ACC112 (cell line): ENCODE measurements at regions not wholly inside any gene's neighbourhood (a gene's known extent, or its start where the extent isn't known, plus 50 kb on each side); places are given as distances from the start of the nearest gene placed in this dataset.

Experiments used
- H2AFZ ChIP-seq: fragments of 200-600 bp; sonication (generic); one replicate; pipeline ENCODE4 v1.6.0; 2017; ENCODE audit warnings: antibody characterized with exemption, low read length; ENCODE audit not compliant: unreplicated experiment
- H3K27ac ChIP-seq: fragments of 200-600 bp; sonication (generic); 2 replicates; pipeline ENCODE4 v1.5.1; 2014; ENCODE audit warnings: low read depth, mild to moderate bottlenecking, antibody characterized with exemption, low read length, moderate library complexity
- H3K27me3 ChIP-seq: fragments of 200-600 bp; sonication (generic); 2 replicates; pipeline ENCODE4 v1.6.1; 2014; ENCODE audit warnings: mild to moderate bottlenecking, antibody characterized with exemption, low read length, moderate library complexity, mixed read lengths; ENCODE audit not compliant: insufficient read depth
- H3K36me3 ChIP-seq: fragments of 200-600 bp; sonication (generic); 2 replicates; pipeline ENCODE4 v1.6.1; 2016; ENCODE audit warnings: mild to moderate bottlenecking, antibody characterized with exemption, low read length, moderate library complexity, mixed read lengths; ENCODE audit not compliant: insufficient read depth
- H3K4me1 ChIP-seq: fragments of 200-600 bp; sonication (generic); one replicate; pipeline ENCODE4 v1.6.1; 2016; ENCODE audit warnings: low read length, mixed read lengths; ENCODE audit not compliant: insufficient read depth, unreplicated experiment, control insufficient read depth
- H3K4me3 ChIP-seq: fragments of 200-600 bp; sonication (generic); 2 replicates; pipeline ENCODE4 v1.5.1; 2014; ENCODE audit warnings: mild to moderate bottlenecking, low read depth, low read length
- H3K79me2 ChIP-seq: fragments of 200-600 bp; sonication (generic); one replicate; pipeline ENCODE4 v1.6.0; 2016; ENCODE audit warnings: low read length; ENCODE audit not compliant: control insufficient read depth, unreplicated experiment, insufficient read depth

DNA sequence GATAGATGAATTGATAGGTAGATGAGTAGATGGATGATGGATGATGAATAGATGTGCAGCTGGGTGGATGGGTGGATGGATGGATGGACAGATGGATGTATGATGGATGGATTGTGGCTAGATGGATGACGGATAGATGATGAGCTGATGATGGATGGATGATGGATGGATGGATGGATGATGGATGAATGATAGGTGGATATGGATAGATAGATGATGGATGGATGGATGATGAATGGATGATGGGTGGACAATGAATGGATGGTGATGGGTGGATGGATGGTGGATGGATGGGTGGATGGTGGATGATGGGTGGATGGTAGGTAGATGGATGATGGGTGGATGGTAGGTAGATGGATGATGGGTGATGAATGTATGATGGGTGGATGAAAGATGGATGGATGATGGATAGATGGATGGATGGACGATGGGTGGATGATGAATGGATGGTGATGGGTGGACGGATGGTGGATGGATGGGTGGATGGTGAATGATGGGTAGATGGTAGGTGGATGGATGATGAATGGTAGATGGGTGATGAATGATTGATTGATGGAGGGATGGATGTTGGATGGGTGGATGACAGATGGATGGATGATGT, 1261.7 kb downstream of the BRD1 start:
- no peaks in the 10 kb centered on the region for H3K27me3 ChIP-seq
- no peaks in the 10 kb centered on the region for H3K79me2 ChIP-seq
- no peaks in the 10 kb centered on the region for H3K4me1 ChIP-seq
- no peak overlapping the region for H3K27ac ChIP-seq
- no peak overlapping the region for H3K4me3 ChIP-seq
- no peak overlapping the region for H2AFZ ChIP-seq
- no peaks in the 10 kb centered on the region for H3K36me3 ChIP-seq

DNA sequence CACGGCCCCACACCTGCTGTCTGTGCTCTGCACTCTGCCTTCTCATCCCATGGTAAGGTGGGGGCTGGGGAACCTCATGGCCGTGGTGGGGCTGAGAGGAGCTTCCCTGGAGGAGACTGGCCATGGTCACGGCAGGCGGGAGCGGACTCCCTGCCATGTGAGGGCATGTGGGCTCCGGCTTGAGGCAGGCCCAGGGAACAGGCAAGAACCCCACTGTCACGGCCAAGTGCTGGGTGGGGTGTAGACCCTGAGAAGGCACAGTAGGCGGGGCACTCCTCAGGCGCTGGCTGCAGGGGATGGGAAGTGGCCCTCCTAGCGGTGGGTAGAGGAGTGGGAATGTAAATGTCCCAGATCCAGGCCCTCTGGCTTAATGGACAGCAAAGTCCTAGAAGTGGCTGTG, 1262.7 kb downstream of the BRD1 start:
- Histone ChIP-seq H2AFZ (no peak overlapping the region), H3K4me3 (no peak overlapping the region), H3K79me2 (no peaks in the 10 kb centered on the region), H3K4me1 (no peaks in the 10 kb centered on the region), H3K27me3 (no peaks in the 10 kb centered on the region), H3K27ac (no peak overlapping the region), H3K36me3 (no peaks in the 10 kb centered on the region)

DNA sequence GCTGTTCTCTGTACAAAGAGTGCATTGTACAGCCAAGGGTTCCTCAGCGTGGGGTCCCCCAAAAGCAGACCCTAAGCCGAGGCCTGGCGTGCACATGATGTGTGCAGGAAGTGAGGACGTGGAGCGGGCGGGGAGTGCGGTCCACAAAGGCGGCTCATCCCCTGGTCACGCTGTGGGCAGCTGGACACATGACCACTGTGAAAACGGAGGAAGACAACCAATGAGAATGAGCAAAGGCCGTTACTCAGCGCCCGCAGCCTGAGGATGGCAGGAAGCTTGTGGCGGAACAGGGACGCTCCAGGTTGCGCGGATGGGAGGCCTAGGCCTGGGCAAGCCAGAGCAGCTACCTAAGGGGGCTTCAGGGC, 1263.7 kb downstream of the BRD1 start:
- no peak overlapping the region for H3K27ac ChIP-seq
- no peaks in the 10 kb centered on the region for H3K79me2 ChIP-seq
- H3K4me1 ChIP-seq: no peaks in the 10 kb centered on the region
- no peak overlapping the region for H3K4me3 ChIP-seq
- no peak overlapping the region for H2AFZ ChIP-seq
- no peaks in the 10 kb centered on the region for H3K36me3 ChIP-seq
- H3K27me3 ChIP-seq: no peaks in the 10 kb centered on the region

DNA sequence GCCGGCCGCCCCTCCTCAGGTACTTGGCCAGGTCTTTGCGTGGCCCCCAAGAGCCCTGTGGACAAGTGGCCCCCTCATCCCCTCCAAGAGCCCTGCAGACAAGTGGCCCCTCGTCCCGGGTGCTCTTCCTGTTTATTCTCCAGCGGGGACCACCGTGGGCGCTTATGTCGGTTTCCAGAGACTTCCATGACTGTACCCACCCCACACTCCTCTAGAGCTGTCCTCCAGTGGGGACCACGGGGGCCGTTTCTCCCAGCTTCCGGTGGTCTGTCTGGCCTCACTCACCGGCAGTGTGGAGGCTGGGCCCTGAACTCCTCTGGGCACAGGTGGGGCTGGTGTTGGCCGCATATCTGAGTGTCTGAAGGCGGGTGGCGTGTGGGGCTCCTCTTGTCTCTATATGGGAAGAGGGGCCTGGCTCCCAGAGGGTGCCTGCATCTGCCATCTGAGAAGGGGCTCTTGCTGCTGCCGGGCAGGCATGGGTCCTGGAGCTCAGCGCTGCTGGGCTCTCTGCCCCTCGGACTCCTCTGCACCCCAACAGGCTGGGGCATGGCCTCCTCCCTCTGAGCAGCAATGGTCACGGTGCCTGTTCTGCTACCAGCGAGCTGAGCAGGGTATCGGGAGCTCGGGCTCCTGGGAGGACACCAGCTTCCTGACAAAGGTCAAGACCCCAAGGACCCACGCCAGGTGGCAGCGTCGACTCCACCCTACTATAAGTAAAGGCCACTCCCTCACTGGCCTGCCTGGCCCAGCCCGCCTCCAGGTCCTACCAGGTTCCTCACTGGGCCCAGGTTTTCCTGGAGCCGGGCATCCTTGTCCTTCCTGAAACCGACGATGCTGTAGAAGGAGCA, 1264.3 kb downstream of the BRD1 start:
- H3K79me2 ChIP-seq: no peaks in the 10 kb centered on the region
- H3K4me1 ChIP-seq: no peaks in the 10 kb centered on the region
- no peaks in the 10 kb centered on the region for H3K36me3 ChIP-seq
- H3K27ac ChIP-seq: no peak overlapping the region
- no peak overlapping the region for H2AFZ ChIP-seq
- H3K4me3 ChIP-seq: no peak overlapping the region
- no peaks in the 10 kb centered on the region for H3K27me3 ChIP-seq

DNA sequence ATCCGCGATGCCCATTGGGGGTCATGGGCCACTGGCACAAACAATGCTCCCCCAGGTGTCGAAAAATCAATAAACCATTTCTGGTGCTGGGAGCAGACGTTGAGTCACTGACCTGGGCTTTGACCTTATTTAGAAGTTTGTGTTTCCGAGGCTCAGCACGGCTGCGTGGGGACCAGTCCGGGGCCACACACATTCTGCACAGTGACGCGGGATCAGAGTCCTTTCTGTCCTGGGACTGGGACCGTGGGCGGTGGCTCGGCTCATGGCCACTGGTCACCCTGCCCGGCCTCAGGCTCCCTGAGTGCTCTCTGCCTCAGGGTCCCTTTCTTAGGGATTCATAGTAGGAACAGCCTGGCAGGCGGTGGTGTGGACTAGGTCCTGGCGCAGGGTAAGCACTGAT, 1266.0 kb downstream of the BRD1 start:
- H3K79me2 ChIP-seq: no peaks in the 10 kb centered on the region
- no peaks in the 10 kb centered on the region for H3K27me3 ChIP-seq
- no peak overlapping the region for H2AFZ ChIP-seq
- no peak overlapping the region for H3K27ac ChIP-seq
- no peak overlapping the region for H3K4me3 ChIP-seq
- H3K36me3 ChIP-seq: no peaks in the 10 kb centered on the region
- no peaks in the 10 kb centered on the region for H3K4me1 ChIP-seq

DNA sequence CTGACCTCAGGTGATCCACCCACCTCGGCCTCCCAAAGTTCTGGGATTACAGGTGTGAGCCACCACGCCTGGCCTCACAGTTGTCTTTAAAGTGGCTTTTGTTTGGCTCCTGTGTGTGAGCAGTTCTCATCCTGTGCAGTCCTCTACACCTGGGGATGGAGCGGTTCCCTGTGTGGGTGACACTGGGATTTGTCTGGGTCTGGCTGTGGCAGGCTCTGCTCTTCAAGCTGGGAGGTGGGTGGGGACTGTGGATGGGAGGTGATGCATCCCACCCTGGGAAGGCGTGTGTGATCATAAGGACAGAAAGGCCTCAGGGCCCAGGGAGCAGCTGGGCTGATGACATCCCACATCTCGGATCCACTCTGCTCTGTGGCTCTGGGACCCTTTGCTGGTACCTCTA, 1266.8 kb downstream of the BRD1 start:
- H2AFZ ChIP-seq: no peak overlapping the region
- no peaks in the 10 kb centered on the region for H3K27me3 ChIP-seq
- no peak overlapping the region for H3K4me3 ChIP-seq
- H3K4me1 ChIP-seq: no peaks in the 10 kb centered on the region
- H3K27ac ChIP-seq: no peak overlapping the region
- H3K36me3 ChIP-seq: no peaks in the 10 kb centered on the region
- no peaks in the 10 kb centered on the region for H3K79me2 ChIP-seq

DNA sequence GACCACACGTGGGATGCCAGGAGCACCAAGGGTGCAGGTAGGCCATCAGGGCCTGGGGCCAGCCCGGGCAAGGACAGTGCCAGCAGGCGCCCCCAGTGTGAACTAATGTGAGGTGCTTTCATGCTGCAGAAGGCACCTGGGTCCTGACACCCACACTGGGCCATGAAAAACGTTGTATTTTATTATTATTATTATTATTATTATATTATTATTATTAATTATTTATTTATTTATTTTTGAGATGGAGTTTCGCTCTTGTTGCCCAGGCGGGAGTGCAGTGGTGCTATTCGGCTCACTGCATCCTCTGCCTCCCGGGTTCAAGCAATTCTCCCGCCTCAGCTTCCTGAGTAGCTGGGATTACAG, 1267.3 kb downstream of the BRD1 start:
- Histone ChIP-seq H2AFZ (no peak overlapping the region), H3K27ac (no peak overlapping the region), H3K27me3 (no peaks in the 10 kb centered on the region), H3K36me3 (no peaks in the 10 kb centered on the region), H3K4me3 (no peak overlapping the region), H3K79me2 (no peaks in the 10 kb centered on the region), H3K4me1 (no peaks in the 10 kb centered on the region)

DNA sequence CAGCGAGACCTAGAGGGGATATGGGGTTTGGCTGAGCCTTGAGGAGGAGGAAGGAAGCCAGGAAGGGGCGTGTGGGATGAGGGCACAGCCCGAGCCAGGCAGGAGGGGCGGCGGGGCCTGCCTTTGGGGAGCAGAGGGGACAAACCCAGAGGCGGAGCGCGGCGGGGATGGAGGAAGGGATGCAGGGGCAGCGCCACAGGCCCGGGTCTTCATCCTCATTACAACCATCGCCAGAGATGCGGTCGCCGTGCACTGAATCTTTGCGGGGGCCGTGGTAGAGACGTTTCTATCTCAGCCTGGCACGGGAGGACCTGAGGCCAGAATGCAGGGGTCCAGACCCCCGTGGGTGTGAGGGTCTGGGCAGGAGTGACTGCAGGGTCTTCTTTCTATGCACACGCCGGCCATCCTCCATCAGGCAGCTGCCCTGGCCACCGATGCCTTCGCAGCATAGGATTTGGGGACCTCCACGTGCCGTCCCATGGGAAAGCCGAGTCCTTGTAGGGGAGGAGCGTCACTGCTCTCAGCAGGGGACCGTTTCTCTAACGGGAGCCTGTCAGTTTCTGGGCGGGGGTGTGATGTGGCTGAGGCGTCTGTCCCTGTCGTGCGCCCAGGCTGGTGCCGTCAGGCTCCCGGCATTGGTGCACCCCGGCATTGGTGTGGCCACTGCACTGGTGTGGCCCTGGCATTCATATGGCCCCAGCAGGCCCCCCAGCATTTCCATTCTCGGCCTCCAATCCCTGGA, 1267.9 kb downstream of the BRD1 start:
- H3K4me3 ChIP-seq: no peak overlapping the region
- H3K36me3 ChIP-seq: no peaks in the 10 kb centered on the region
- H3K27ac ChIP-seq: no peak overlapping the region
- H2AFZ ChIP-seq: no peak overlapping the region
- H3K79me2 ChIP-seq: no peaks in the 10 kb centered on the region
- H3K27me3 ChIP-seq: no peaks in the 10 kb centered on the region
- H3K4me1 ChIP-seq: no peaks in the 10 kb centered on the region

DNA sequence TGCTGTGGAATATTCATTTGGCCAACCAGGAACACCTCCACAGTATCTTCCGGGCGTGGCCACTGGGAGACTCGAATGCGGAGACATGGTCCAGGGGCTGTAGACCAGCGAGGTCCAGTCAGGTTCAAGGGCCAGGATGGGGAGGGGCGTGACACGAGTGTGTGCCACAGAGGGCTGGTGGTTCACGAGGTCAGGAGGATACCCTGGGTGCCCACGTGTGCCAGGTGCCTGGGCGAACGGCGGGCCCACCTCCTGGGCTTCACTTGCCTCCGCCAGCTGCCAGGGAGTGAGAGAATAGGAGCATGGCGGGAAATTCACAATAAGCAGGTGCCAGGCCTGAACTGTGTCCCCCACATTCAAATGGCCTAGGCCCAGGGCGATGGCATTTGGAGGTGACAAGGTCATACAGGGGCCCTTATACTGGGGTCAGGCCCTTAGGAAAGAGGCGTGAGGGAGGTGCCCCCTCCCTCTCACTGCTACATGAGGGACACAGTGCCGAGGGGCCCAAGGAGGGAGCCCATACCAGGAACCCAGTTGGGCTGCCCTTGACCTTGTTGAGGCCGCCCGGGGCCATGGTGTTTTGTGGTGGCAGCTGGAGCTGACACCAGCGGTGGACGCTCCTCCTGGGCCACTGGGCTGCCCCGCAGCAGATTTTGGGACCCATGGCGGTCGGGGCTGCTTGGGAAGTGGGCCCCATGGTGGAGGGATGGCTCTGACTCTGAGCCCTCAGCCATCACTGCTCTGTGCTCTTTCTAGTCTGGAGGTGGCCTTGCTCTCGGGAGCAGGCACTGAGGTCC, 1268.9 kb downstream of the BRD1 start:
- no peak overlapping the region for H3K27ac ChIP-seq
- no peak overlapping the region for H2AFZ ChIP-seq
- H3K27me3 ChIP-seq: no peaks in the 10 kb centered on the region
- no peak overlapping the region for H3K4me3 ChIP-seq
- no peaks in the 10 kb centered on the region for H3K36me3 ChIP-seq
- no peaks in the 10 kb centered on the region for H3K79me2 ChIP-seq
- H3K4me1 ChIP-seq: no peaks in the 10 kb centered on the region

DNA sequence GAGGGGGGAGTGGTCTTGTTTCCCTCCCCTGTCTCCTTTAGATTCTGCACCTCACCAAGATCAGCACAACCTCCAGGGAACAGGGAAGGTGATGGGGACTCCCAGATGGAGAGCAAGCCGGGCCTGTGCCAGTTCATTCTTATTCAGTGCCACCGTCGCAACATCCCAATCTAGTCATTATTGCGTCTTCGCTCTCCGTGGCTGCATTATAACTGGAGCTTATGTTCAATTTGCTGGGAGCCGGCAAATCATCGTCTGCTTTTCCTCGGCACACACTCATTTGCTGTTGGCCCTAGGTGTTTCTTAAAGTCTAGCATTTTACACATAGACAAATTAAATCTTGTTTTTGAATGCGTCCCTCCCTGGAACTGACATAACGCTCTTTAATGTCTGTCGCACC, 1269.7 kb downstream of the BRD1 start:
- H2AFZ ChIP-seq: no peak overlapping the region
- no peaks in the 10 kb centered on the region for H3K79me2 ChIP-seq
- no peak overlapping the region for H3K27ac ChIP-seq
- no peaks in the 10 kb centered on the region for H3K27me3 ChIP-seq
- no peak overlapping the region for H3K4me3 ChIP-seq
- H3K36me3 ChIP-seq: no peaks in the 10 kb centered on the region
- no peaks in the 10 kb centered on the region for H3K4me1 ChIP-seq
